HL-60 (cell line): ENCODE measurements at regions not wholly inside any gene's neighbourhood (a gene's known extent, or its start where the extent isn't known, plus 50 kb on each side); places are given as distances from the start of the nearest gene placed in this dataset.

Experiments used
- GABPA ChIP-seq: IDR thresholded peaks from 2 replicates; pipeline ENCODE4 v1.6.1; 2012; ENCODE audit warnings: low read depth
- POLR2AphosphoS5 ChIP-seq: IDR thresholded peaks from 2 replicates; pipeline ENCODE4 v1.6.1; 2012; ENCODE audit warnings: low read depth
- TF ChIP-seq, protein P1 (sequence below): IDR thresholded peaks from one replicate; pipeline ENCODE4 v1.5.1; 2011; ENCODE audit warnings: low read length, control low read depth, inconsistent platforms; ENCODE audit not compliant: insufficient read depth

GRCh38 chr2:125224830-125225229 is 1199.7 kb downstream of the CNTNAP5 start:
- TF ChIP-seq, protein P1, sequence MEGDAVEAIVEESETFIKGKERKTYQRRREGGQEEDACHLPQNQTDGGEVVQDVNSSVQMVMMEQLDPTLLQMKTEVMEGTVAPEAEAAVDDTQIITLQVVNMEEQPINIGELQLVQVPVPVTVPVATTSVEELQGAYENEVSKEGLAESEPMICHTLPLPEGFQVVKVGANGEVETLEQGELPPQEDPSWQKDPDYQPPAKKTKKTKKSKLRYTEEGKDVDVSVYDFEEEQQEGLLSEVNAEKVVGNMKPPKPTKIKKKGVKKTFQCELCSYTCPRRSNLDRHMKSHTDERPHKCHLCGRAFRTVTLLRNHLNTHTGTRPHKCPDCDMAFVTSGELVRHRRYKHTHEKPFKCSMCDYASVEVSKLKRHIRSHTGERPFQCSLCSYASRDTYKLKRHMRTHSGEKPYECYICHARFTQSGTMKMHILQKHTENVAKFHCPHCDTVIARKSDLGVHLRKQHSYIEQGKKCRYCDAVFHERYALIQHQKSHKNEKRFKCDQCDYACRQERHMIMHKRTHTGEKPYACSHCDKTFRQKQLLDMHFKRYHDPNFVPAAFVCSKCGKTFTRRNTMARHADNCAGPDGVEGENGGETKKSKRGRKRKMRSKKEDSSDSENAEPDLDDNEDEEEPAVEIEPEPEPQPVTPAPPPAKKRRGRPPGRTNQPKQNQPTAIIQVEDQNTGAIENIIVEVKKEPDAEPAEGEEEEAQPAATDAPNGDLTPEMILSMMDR, result no peak
- no peak for TF ChIP-seq POLR2AphosphoS5
- no peak for TF ChIP-seq GABPA
